NCI-H2081 (cell line): ENCODE measurements at regions not wholly inside any gene's neighbourhood (a gene's known extent, or its start where the extent isn't known, plus 50 kb on each side); places are given as distances from the start of the nearest gene placed in this dataset.

ENCODE experiments used
- DNase-seq, 2 experiments: peaks; one replicate each; lab custom pipeline; 2025; lab: John Stamatoyannopoulos, UW

- no peak for DNase-seq
Measured at GRCh38 chr3:167958141-167958540, 137.6 kb downstream of the GOLIM4 start.

- DNase-seq = no peak
Measured at GRCh38 chr3:167952969-167953368, 142.8 kb downstream of the GOLIM4 start.

GRCh38 chr3:167950212-167950611 is 145.5 kb downstream of the GOLIM4 start:
- no peak for DNase-seq

- no peak for DNase-seq
Measured at GRCh38 chr3:167941234-167941995, 154.3 kb downstream of the GOLIM4 start.

GRCh38 chr3:167940241-167940640 is 155.5 kb downstream of the GOLIM4 start:
- no peak for DNase-seq

GRCh38 chr3:167938516-167938915 is 157.2 kb downstream of the GOLIM4 start:
- no peak for DNase-seq

- DNase-seq = peak; percentile 23 to 59
Measured at GRCh38 chr3:167936019-167936418, 159.7 kb downstream of the GOLIM4 start.

GRCh38 chr3:167930453-167930852 is 165.3 kb downstream of the GOLIM4 start:
- DNase-seq = no peak

GRCh38 chr3:167929968-167930367 is 165.8 kb downstream of the GOLIM4 start:
- no peak for DNase-seq

- DNase-seq = no peak
Measured at GRCh38 chr3:167928381-167928780, 167.3 kb downstream of the GOLIM4 start.

- DNase-seq = no peak
Measured at GRCh38 chr3:167920747-167921146, 175.0 kb downstream of the GOLIM4 start.

GRCh38 chr3:167919590-167919989 is 176.1 kb downstream of the GOLIM4 start:
- DNase-seq = no peak

GRCh38 chr3:167918686-167919085 is 177.0 kb downstream of the GOLIM4 start:
- DNase-seq = no peak

GRCh38 chr3:167918008-167918596 is 177.6 kb downstream of the GOLIM4 start:
- no peak for DNase-seq

- DNase-seq = peak in 1 of 2 experiments; percentile 16
Measured at GRCh38 chr3:167913219-167913835, 177.8 kb downstream of the SERPINI1 start.

- DNase-seq = no peak
Measured at GRCh38 chr3:167909952-167910351, 174.4 kb downstream of the SERPINI1 start.

- no peak for DNase-seq
Measured at GRCh38 chr3:167909504-167909896, 174.0 kb downstream of the SERPINI1 start.

GRCh38 chr3:167908746-167909503 is 173.4 kb downstream of the SERPINI1 start:
- DNase-seq = no peak

- no peak for DNase-seq
Measured at GRCh38 chr3:167908221-167908620, 172.7 kb downstream of the SERPINI1 start.

GRCh38 chr3:167901138-167901537 is 165.6 kb downstream of the SERPINI1 start:
- no peak for DNase-seq

- no peak for DNase-seq
Measured at GRCh38 chr3:167899093-167899492, 163.6 kb downstream of the SERPINI1 start.

GRCh38 chr3:167898091-167898490 is 162.6 kb downstream of the SERPINI1 start:
- no peak for DNase-seq

- DNase-seq = no peak
Measured at GRCh38 chr3:167895684-167896083, 160.2 kb downstream of the SERPINI1 start.
